Esophagus squamous epithelium (tissue), 4 donors: ENCODE measurements at regions not wholly inside any gene's neighbourhood (a gene's known extent, or its start where the extent isn't known, plus 50 kb on each side); places are given as distances from the start of the nearest gene placed in this dataset.

Source experiments
- POLR2A ChIP-seq, 4 donors: fragments of 450-650 bp; IDR thresholded peaks; one replicate each; pipeline ENCODE4 v1.6.1; 2017; ENCODE audit warnings: antibody characterized with exemption in 4 of 4, mild to moderate bottlenecking in 4 of 4, moderate library complexity in 3 of 4
- TF ChIP-seq, protein P1 (sequence below), 6 experiments: fragments of 450-650 bp in 4 of 6; fragments of 200-600 bp in 2 of 6; sonication (generic) in 2 of 6; IDR thresholded peaks; one replicate each; pipeline ENCODE4 v1.5.1; 2016 to 2019; ENCODE audit warnings: antibody characterized with exemption in 6 of 6, mild to moderate bottlenecking in 4 of 6, moderate library complexity in 4 of 6

DNA sequence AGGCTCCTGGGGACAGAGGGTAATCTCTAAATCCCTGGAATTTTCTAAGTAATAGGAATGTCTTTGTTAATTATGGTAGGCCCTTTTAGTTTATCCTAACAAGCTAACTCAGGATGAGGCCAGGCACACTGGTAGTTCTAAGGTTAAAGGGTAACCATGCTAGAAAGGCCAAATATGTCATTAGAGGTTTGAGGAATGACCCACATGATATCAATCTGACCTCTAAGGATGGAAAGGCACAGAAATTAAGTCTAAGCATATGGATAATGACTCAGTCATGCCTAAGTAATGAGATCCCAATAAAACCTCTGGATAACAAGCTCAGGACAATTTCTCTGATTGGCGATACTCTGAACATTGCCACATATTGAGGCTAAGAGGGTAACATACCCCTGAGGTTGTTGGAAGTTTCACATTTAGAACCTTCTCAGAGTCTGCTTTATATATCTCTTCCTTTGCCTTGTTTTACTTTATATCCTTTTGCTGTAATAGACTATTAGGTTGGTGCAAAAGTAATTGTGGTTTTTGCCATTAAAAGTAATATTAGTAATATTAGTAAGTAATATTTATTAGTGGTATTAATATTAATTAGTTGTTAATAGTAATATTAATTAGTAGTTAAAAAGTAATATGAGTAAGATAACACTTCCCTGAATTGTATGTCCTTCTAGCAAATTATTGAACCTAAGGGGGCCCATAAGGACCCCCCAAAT is 806.3 kb upstream of the GCFC2 start:
- TF ChIP-seq, protein P1, sequence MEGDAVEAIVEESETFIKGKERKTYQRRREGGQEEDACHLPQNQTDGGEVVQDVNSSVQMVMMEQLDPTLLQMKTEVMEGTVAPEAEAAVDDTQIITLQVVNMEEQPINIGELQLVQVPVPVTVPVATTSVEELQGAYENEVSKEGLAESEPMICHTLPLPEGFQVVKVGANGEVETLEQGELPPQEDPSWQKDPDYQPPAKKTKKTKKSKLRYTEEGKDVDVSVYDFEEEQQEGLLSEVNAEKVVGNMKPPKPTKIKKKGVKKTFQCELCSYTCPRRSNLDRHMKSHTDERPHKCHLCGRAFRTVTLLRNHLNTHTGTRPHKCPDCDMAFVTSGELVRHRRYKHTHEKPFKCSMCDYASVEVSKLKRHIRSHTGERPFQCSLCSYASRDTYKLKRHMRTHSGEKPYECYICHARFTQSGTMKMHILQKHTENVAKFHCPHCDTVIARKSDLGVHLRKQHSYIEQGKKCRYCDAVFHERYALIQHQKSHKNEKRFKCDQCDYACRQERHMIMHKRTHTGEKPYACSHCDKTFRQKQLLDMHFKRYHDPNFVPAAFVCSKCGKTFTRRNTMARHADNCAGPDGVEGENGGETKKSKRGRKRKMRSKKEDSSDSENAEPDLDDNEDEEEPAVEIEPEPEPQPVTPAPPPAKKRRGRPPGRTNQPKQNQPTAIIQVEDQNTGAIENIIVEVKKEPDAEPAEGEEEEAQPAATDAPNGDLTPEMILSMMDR (IDR thresholded peaks at IDR 0.05), result no peak
- TF ChIP-seq POLR2A (IDR thresholded peaks at IDR 0.05), result no peak
